NCI-H345 treated with DMSO at 0.1 percent for 48 hours (cell line): ENCODE measurements at regions not wholly inside any gene's neighbourhood (a gene's known extent, or its start where the extent isn't known, plus 50 kb on each side); places are given as distances from the start of the nearest gene placed in this dataset.

ENCODE experiments used
- DNase-seq: peaks from one replicate; lab custom pipeline; 2025; ENCODE audit not compliant: unreplicated experiment; lab: John Stamatoyannopoulos, UW

- no peak for DNase-seq
Measured at GRCh38 chr1:80751204-80751603, 1049.5 kb upstream of the ADGRL2 start.

- no peak for DNase-seq
Measured at GRCh38 chr1:80731241-80731894, 1069.4 kb upstream of the ADGRL2 start.

- no peak for DNase-seq
Measured at GRCh38 chr1:80722611-80723010, 1078.1 kb upstream of the ADGRL2 start.

GRCh38 chr1:80706526-80706925 lies 1094.2 kb upstream of the ADGRL2 start:
- no peak for DNase-seq

GRCh38 chr1:80678438-80678837 lies 1122.3 kb upstream of the ADGRL2 start:
- DNase-seq = no peak

- no peak for DNase-seq
Measured at GRCh38 chr1:80675454-80675853, 1125.3 kb upstream of the ADGRL2 start.

- DNase-seq = no peak
Measured at GRCh38 chr1:80673935-80674597, 1126.7 kb upstream of the ADGRL2 start.

- DNase-seq = no peak
Measured at GRCh38 chr1:80668372-80668771, 1132.4 kb upstream of the ADGRL2 start.

- DNase-seq = no peak
Measured at GRCh38 chr1:80666073-80666472, 1134.7 kb upstream of the ADGRL2 start.

- DNase-seq = no peak
Measured at GRCh38 chr1:80659161-80659560, 1141.6 kb upstream of the ADGRL2 start.

- no peak for DNase-seq
Measured at GRCh38 chr1:80657707-80658106, 1143.0 kb upstream of the ADGRL2 start.

GRCh38 chr1:80657044-80657643 lies 1143.6 kb upstream of the ADGRL2 start:
- DNase-seq = no peak

- no peak for DNase-seq
Measured at GRCh38 chr1:80656641-80657040, 1144.1 kb upstream of the ADGRL2 start.

- DNase-seq = no peak
Measured at GRCh38 chr1:80656014-80656636, 1144.6 kb upstream of the ADGRL2 start.

- DNase-seq = no peak
Measured at GRCh38 chr1:80646053-80646452, 1154.7 kb upstream of the ADGRL2 start.

GRCh38 chr1:80645621-80646020 lies 1155.1 kb upstream of the ADGRL2 start:
- DNase-seq = no peak

- DNase-seq = no peak
Measured at GRCh38 chr1:80640978-80641377, 1159.8 kb upstream of the ADGRL2 start.

- DNase-seq = peak; percentile 2
Measured at GRCh38 chr1:80639777-80640533, 1160.8 kb upstream of the ADGRL2 start.

- no peak for DNase-seq
Measured at GRCh38 chr1:80633947-80634706, 1166.6 kb upstream of the ADGRL2 start.

GRCh38 chr1:80632284-80632683 lies 1168.5 kb upstream of the ADGRL2 start:
- no peak for DNase-seq
